Retinal pigment epithelial cell (primary cell): ENCODE measurements at regions not wholly inside any gene's neighbourhood (a gene's known extent, or its start where the extent isn't known, plus 50 kb on each side); places are given as distances from the start of the nearest gene placed in this dataset.

Experiments used
- DNase-seq: peaks from one replicate; pipeline ENCODE4 v3.0.0-alpha.2; 2010; ENCODE audit warnings: low read depth
- H3K4me3 ChIP-seq: 2 replicates; pipeline ENCODE4 v1.5.1; 2011; ENCODE audit warnings: mild to moderate bottlenecking, low read length, control low read depth, moderate library complexity
- CTCF ChIP-seq: conservative IDR thresholded peaks from 2 replicates; pipeline ENCODE4 v1.5.1; 2011; ENCODE audit warnings: low read depth, low read length, control low read depth, inconsistent platforms

GRCh38 chr2:234596696-234597575, 100.1 kb upstream of the ARL4C start:
- TF ChIP-seq CTCF: no peak
- no peak for DNase-seq
- no peak overlapping the region for H3K4me3 ChIP-seq

GRCh38 chr2:234595829-234596228, 98.9 kb upstream of the ARL4C start:
- no peak for DNase-seq

GRCh38 chr2:234594715-234595114, 97.8 kb upstream of the ARL4C start:
- DNase-seq: no peak
- TF ChIP-seq CTCF: no peak

More at GRCh38 chr2:234595829-234596228, 98.9 kb upstream of the ARL4C start:
- H3K4me3 ChIP-seq: no peak overlapping the region
- TF ChIP-seq CTCF: no peak

GRCh38 chr2:234593636-234594035, 96.8 kb upstream of the ARL4C start:
- no peak overlapping the region for H3K4me3 ChIP-seq
- TF ChIP-seq CTCF: no peak
- DNase-seq: no peak

More at GRCh38 chr2:234594715-234595114, 97.8 kb upstream of the ARL4C start:
- H3K4me3 ChIP-seq: no peak overlapping the region

GRCh38 chr2:234592541-234592940, 95.7 kb upstream of the ARL4C start:
- no peak for TF ChIP-seq CTCF
- DNase-seq: no peak
- no peak overlapping the region for H3K4me3 ChIP-seq

- DNase-seq: no peak
- H3K4me3 ChIP-seq: no peak overlapping the region
- TF ChIP-seq CTCF: no peak
These were observed 93.2 kb upstream of the ARL4C start for GRCh38 chr2:234590076-234590475.

GRCh38 chr2:234588054-234588430, 91.2 kb upstream of the ARL4C start:
- DNase-seq: peak; percentile 86
- H3K4me3 ChIP-seq: no peak overlapping the region
- no peak for TF ChIP-seq CTCF
